ENCODE measurements at regions not wholly inside any gene's neighbourhood (a gene's known extent, or its start where the extent isn't known, plus 50 kb on each side); places are given as distances from the start of the nearest gene placed in this dataset.

DNA sequence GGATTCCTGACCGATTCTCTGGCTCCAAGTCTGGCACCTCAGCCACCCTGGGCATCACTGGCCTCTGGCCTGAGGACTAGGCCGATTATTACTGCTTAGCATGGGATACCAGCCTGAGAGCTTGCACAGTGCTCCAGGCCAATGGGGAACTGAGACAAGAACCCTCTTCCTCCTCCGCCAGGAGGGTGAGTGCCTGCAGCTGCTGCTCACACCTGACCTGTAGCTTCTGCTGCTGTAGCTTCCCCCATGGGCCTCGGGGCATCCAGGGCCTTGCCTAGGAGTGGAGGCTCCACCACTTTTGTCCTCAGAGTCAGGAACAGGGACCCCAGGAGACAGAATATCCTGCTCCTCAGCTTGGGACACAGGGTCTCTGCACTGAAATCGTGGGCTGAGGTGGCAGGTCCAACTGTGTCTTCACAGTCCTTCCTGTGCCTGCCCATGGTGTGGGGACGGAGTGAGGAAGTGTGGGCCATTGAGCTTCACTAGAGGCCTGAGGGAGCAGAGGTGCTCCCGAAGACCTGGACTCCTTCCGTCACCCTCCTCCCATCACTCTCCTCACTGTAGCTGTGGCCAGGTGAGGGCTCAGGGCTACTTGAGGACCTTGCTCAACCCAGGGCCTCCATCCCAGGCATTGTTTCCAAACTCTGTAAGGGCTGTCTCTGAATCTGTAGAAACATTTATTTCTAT, 103.8 kb downstream of the ZNF280B start:
- TF ChIP-seq ZFP36 (IDR thresholded peaks at IDR 0.05; ENCODE audit: borderline replicate concordance, partially characterized antibody), result no peak
- no peak for TF ChIP-seq CTCF (IDR thresholded peaks at IDR 0.05)
- TF ChIP-seq ESRRA (IDR thresholded peaks at IDR 0.05; ENCODE audit: borderline replicate concordance, low read length), result no peak

Measured in A549 (cell line).